ENCODE measurements at regions not wholly inside any gene's neighbourhood (a gene's known extent, or its start where the extent isn't known, plus 50 kb on each side); places are given as distances from the start of the nearest gene placed in this dataset.

GRCh38 chr17:27082023-27082774 lies 211.7 kb upstream of the WSB1 start:
- 71% methylated on average over 5 of the region's 7 CpGs for WGBS (ENCODE audit: insufficient coverage, low coverage, missing lambda C conversion rate)
- peaks cover 91% of the 10 kb centered on the region for H3K79me2 ChIP-seq (ENCODE audit: control insufficient read depth, insufficient read depth, low read length)
- BruUV-seq (replicated peaks) = no TSS peak
- FAIRE-seq (no peak), ATAC-seq (peak; percentile 10; the same call in 1 of the 3 replicates), DNase-seq (ENCODE audit: extremely low read depth in 1 of 4, low spot score in 3 of 4) (no peak)
- in situ Hi-C loops (cut with MboI) = no loop called here
- peaks cover 3% of the 10 kb centered on the region for H3K9me1 ChIP-seq (ENCODE audit: control insufficient read depth, insufficient read depth, low read length)
- H3K36me3 ChIP-seq (ENCODE audit: control insufficient read depth, insufficient read depth, low read length) = peaks cover 75% of the 10 kb centered on the region
- ChIA-PET CTCF (ENCODE audit: low intra/inter-chr PET ratio) (no interaction called here), POLR2A (interaction anchor here (0.6 to 3.4 kb wide), 6 partner anchors 7 to 25 kb away, joined by 3 to 40 read pairs (median 3); no protein-coding TSS in a partner anchor)
- H3K9me3 ChIP-seq (replicated peaks; ENCODE audit: control insufficient read depth, insufficient read depth, low read depth, low read length) = no peaks in the 10 kb centered on the region
- no peak overlapping the region for H3K4me3 ChIP-seq
- H4K20me1 ChIP-seq (replicated peaks; ENCODE audit: control insufficient read depth, insufficient read depth, low read length) = peaks cover 26% of the 10 kb centered on the region
- H2AFZ ChIP-seq (ENCODE audit: low read depth, low read length) = no peak overlapping the region
- H3K4me1 ChIP-seq (replicated peaks in 1 of 2; ENCODE audit: control insufficient read depth in 2 of 2, insufficient read depth in 2 of 2, low read length in 2 of 2) = peaks cover 0 to 5% of the 10 kb centered on the region in 2 experiments; a peak in 4 of 5 replicates
- no peak overlapping the region for H3K27ac ChIP-seq (ENCODE audit: extremely low read depth, low read depth, low read length)
- intact Hi-C loops (cut with micrococcal nuclease) = loop anchor here (10.0 kb wide), 5 partner anchors 47 to 493 kb away; partner anchors contain the start of gene WSB1
- no peak overlapping the region for H3K9ac ChIP-seq (ENCODE audit: insufficient read depth in 1 of 2, low read depth in 2 of 2, low read length in 2 of 2)
- no peak overlapping the region for H3K4me2 ChIP-seq (ENCODE audit: insufficient read depth, low read length)
- no peaks in the 10 kb centered on the region for H3K27me3 ChIP-seq (ENCODE audit: control insufficient read depth in 2 of 2, insufficient read depth in 2 of 2, low read length in 2 of 2)
- TF ChIP-seq FOXA3 (CRISPR knock-in tag; conservative IDR thresholded peaks at IDR 0.05 in 1 of 2, IDR thresholded peaks at IDR 0.05 in 1 of 2) (peak in 1 of 2 experiments; percentile 14; a peak in 1 of 4 replicates), ZNF217 (CRISPR knock-in tag; IDR thresholded peaks at IDR 0.05) (no peak), CHCHD3 (CRISPR knock-in tag; IDR thresholded peaks at IDR 0.05) (peak; percentile 87), CCNT2 (IDR thresholded peaks at IDR 0.05; ENCODE audit: borderline replicate concordance, extremely low read depth, insufficient read length, low read depth, low read length) (peak; percentile 7), ZNF395 (CRISPR knock-in tag; IDR thresholded peaks at IDR 0.05) (no peak), TAF1 (IDR thresholded peaks at IDR 0.05; ENCODE audit: control insufficient read depth, extremely low read depth, insufficient read depth, low read length, severe bottlenecking) (peak; percentile 54), THAP12 (CRISPR knock-in tag; IDR thresholded peaks at IDR 0.05) (0 out of 2 replicates have a peak, but pooled peaks have one; percentile 11), PBX2 (CRISPR knock-in tag; IDR thresholded peaks at IDR 0.05; ENCODE audit: low read depth) (no peak), PBX2 (tag; conservative IDR thresholded peaks at IDR 0.05; ENCODE audit: low read depth) (no peak)

Measured in K562 (cell line).